Activated CD4-positive, CD25-positive, alpha-beta regulatory T cell (primary cell): ENCODE measurements at regions not wholly inside any gene's neighbourhood (a gene's known extent, or its start where the extent isn't known, plus 50 kb on each side); places are given as distances from the start of the nearest gene placed in this dataset.
"Not testable (repeated sequence)": the region's sequence is repeated elsewhere in the genome, so short reads cannot be mapped to it uniquely, and the experiment has no call there.

Experiments used
- DNase-seq, 4 experiments: peaks; one replicate each; lab custom pipeline; 2025; lab: John Stamatoyannopoulos, UW

DNA sequence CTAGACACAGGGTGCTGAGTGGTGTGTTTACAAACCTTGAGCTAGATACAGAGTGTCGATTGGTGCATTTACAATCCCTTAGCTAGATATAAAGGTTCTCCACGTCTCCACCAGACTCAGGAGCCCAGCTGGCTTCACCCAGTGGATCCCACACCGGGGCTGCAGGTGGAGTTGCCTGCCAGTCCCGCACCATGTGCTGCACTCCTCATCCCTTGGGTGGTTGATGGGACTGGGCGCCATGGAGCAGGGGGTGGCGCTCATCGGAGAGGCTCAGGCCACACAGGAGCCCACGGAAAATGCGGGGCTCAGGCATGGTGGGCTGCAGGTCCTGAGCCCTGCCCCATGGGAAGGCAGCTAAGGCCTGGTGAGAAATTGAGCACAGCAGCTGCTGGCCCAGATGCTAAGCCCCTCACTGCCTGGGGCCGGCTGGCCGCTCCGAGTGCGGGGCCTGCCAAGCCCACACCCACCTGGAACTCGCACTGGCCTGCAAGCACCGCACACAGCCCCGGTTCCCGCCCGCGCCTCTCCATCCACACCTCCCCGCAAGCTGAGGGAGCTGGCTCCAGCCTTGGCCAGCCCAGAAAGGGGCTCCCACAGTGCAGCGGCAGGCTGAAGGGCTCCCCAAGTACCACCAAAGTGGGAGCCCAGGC, 418.4 kb downstream of the KIF20B start:
- DNase-seq, result not testable (repeated sequence)

- DNase-seq, result no peak
Observed at GRCh38 chr10:90125456-90126255, 424.3 kb downstream of the KIF20B start.

- no peak for DNase-seq
Observed at GRCh38 chr10:90126256-90126595, 424.8 kb downstream of the KIF20B start.

- DNase-seq, result no peak
Observed at GRCh38 chr10:90130321-90131086, 429.1 kb downstream of the KIF20B start.

DNA sequence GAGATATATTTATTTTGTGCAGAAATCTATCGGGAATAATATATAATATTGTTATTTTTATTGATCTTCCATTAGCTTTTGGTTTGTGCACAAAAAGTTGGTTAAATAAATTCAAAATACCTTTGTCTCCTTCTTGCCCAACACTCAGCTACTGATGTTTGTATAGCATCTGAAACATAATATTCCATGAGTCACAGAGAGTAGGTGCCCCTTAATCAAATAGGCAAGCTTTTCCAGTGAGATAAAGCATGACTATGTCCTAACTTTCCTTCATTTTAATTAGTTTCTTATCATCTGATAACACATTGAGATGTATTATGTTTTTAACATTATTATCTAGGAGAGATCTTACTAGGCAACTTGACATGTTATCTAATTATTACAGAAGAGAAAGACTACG, 432.2 kb downstream of the KIF20B start:
- no peak for DNase-seq

- no peak for DNase-seq
Observed at GRCh38 chr10:90136731-90137316, 435.4 kb downstream of the KIF20B start.

- no peak for DNase-seq
Observed at GRCh38 chr10:90138844-90139243, 437.5 kb downstream of the KIF20B start.

- no peak for DNase-seq
Observed at GRCh38 chr10:90141791-90142190, 440.4 kb downstream of the KIF20B start.

DNA sequence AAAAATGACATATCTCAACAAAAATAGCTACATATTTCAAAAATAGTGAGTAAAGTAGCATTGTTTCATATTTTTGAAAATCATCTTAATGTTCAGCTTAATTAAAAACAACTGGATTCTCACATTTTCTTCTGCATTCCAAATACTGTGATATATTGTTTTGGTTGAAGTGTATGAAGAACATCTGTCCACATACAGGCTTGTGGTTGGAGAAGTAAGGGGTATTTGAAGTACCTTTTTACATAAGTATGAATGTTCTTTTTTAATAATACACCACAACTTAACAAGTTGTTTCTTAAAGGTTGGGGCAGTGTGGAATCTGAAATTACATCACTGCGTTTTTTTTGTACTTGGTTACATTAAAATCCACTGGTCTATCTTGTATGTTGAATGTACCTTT, 442.5 kb downstream of the KIF20B start:
- no peak for DNase-seq

GRCh38 chr10:90148116-90148855, 446.9 kb downstream of the KIF20B start:
- DNase-seq, result no peak

DNA sequence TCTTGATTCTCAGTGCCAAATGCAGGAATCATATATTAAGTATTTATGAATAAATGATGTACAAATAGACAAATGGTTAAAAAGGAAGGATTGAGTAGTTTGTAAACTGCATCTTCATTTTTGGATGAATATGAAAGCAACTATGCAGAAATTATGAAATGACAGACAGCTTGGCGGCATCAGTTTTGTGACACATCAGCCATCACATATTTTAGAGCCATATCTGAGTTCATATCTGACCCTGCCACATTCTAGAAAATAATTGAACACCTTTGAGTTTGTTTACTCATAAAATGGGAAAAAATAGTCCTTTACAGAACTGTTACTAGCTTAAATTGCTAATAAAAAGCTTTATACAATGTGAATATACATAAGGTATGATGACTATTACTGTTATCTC, 448.2 kb downstream of the KIF20B start:
- DNase-seq, result no peak

GRCh38 chr10:90162271-90162853, 461.0 kb downstream of the KIF20B start:
- no peak for DNase-seq

GRCh38 chr10:90167174-90168064, 466.0 kb downstream of the KIF20B start:
- no peak for DNase-seq

GRCh38 chr10:90168244-90168643, 466.9 kb downstream of the KIF20B start:
- DNase-seq, result no peak

DNA sequence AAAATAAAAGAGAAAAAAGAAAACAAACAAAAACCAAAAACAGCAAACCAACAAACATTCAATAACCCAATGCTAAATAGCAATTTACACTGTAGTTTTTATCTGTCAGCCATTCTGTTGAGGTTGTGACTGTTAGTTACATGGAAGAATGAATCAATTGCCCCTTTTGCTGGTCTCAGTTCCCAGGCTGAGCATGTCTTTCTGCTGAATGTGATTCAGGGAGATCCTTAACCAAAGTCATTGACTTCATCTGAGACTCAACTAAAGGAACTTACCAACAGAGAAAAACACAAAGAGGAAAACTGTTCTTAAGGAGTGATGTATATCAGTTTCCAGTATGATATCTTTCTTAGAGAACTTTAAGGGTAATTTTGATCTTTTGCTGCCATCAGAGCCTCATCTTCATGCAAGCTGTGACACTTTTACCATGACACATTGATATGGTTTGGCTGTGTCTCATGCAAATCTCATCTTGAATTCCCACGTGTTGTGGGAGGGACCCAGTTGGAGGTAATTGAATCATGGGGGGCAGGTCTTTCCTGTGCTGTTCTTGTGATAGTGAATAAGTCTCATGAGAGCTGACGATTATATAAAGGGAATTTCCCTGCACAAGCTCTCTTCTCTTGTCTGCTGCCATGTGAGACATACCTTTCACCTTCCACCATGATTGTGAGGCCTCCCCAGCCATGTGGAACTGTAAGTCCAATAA, 469.8 kb downstream of the KIF20B start:
- no peak for DNase-seq

DNA sequence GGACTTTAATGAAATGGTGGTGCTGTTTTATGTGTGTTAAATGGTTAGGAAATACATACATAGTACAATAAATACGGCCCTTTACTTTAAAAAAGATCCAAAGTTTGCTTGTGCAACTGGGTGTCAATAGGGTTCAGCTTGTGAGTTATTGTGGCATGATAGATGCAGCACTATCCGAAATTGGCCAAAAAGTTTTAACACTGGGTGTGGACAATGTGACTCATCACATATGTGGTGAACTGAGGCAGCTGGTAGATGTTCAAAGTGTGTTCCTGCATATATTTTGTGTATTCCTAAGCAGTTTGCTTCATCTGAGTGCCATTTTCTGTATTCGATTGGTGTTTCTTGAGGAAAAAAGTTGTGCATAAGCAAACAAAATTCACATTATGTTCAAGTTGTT, 473.1 kb downstream of the KIF20B start:
- no peak for DNase-seq

- DNase-seq, result no peak
Observed at GRCh38 chr10:90175161-90175681, 473.8 kb downstream of the KIF20B start.

- no peak for DNase-seq
Observed at GRCh38 chr10:90179696-90180407, 478.5 kb downstream of the KIF20B start.
